Renal cortex interstitium (tissue), 11 donors: ENCODE measurements at regions not wholly inside any gene's neighbourhood (a gene's known extent, or its start where the extent isn't known, plus 50 kb on each side); places are given as distances from the start of the nearest gene placed in this dataset.

Experiments used
- DNase-seq, 11 donors: peaks; one replicate each; pipeline ENCODE4 v3.0.0-alpha.2; 2013; ENCODE audit warnings: low read depth in 9 of 11, low spot score in 4 of 11; ENCODE audit errors: extremely low read depth in 1 of 11

- no peak for DNase-seq
Measured at GRCh38 chr2:215685238-215685990, 249.5 kb upstream of the FN1 start.

DNA sequence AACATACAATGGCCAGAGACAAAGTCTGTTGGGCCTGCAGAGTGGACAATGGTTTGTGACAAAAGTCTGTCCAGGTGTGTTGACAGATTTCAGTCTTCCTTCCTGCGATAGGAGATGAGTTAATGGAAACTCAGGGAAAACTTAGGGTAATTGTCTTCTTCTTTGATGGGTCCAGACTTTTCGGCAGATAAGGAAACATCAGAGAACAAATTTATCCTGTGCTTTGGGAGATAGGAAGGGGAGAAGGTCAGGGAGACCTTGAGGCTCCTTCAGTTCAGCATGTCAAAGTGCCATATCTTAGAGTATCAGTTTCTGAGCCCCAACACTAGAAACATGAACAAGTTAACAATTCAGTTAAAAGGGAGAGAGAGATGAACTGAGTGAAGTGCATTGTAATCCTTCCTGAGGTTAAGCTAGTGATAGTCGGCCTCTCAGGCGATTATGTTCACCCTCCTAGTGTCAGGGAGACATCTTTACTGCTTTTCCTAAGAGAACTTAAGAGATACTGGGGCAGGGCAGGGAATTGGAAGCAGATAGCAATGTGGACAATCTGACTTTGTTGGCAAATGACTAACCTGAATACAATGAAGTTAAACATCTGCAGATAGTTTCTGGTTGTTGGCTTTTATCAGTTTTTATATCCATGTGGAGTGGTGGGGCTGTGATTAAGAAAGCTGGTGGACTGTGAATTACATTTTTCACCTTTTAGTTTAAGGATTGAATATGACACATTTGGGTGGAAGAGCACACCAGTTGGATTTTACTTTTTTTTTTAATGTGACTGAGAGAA is 248.8 kb upstream of the FN1 start:
- no peak for DNase-seq

GRCh38 chr2:215683295-215683694 is 247.4 kb upstream of the FN1 start:
- no peak for DNase-seq

DNA sequence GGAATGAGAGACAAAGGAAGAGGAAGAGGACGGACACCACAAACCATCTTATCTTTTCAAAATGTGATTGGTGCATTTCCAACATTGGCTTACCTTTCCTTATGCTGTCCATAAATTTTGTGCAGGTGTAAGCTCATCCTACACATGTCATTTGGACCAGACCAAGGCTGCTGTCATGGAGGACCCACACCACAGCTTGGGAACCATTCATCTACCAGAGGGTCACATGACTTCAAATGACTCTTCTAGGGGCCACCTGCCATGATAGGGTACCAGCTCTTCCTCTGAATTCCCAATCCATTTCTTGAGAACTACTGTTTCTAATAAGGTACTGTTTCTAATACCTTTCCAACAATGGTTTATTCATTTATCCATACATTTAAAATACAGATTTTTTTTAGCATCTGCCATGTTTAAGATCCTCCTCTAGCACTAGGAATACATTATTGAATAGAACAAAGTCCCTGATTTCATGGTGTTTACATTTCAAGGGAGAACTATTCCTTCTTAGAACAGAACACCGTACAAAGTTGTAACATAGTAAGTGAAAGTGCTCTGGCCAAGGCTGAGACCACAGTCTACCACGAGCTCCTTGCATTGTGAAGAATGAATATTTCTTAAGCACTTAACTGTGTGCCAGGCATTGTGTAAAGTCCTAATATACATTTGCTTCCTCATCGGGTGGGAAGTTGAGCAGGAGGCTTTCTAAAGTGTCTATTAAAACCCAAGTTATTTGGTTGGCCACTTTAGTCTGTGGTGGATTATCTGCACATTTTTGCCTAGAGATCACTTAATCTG is 246.1 kb upstream of the FN1 start:
- DNase-seq = no peak

- no peak for DNase-seq
Measured at GRCh38 chr2:215680605-215681598, 245.0 kb upstream of the FN1 start.

DNA sequence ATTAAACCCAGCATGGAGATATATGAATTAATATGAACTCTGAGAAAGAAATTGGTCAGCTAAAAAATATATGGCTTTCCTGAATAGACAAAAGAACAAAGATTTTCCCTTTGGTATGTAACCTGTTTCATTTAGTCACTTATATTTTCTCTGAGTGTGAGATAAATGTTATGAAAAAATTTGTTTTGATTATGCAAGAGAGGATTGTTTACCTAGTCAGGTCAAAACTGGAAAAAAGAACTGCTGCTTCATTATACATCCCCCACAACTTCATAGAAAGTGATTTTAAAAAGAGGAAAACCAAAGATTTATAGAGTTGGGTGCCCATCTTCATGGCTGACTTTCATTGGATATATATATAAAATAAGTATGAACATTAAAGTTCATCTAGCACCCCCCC is 242.2 kb upstream of the FN1 start:
- DNase-seq = no peak

DNA sequence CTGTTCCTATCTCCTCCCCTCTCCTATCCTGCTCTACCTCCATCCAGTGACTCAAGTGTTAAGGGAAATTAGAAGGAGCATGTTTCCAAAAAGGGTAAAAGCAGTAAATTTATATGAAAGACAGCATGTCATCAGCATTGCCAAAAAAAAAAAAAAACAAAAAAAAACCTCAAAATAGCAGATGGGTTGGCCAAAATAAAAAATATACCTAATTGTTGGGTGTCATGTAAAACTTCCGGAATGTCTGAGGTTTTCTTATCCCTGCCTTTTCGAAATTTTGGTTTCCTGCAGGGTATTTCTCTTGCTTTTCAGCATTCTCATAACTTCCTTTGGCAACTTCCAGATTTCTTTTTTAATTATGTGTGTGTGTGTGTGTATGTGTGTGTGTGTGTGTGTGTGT is 241.6 kb upstream of the FN1 start:
- DNase-seq = no peak

DNA sequence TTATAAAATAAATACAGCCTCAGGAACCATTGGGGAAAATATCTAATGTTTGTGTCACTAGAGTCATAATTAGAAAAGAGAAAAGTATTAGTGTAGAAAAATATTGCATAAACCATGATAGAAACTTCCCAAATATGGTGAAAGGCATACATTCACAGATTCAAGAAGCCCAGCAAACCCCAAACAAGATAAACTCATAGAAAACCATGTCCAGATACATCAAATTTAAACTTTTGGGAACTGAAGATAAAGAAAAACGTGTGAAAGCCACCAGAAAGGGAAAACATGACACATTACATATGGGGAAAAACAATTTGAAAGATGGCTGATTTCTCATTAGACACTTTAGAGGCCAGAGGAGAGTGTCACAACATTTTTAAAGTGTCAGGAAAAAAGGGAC is 236.5 kb upstream of the FN1 start:
- DNase-seq = no peak

DNA sequence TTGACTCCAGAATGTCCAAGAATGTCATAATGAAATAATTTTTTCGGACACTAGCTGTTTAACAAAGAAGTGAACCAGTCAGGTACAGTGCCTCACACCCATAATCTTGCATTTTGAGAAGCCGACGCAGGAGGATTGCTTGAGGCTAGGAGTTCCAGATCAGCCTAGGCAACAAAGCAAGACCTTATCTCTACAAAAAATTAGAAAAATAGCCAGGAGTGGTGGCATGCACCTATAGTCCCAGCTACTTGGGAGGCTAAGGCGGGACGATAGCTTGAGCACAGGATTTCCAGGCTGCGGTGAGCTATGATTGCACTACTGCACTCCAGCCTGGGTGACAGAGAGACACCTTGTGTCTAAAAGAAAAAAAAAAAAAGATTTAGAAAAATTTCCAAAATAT is 235.8 kb upstream of the FN1 start:
- no peak for DNase-seq

- DNase-seq = no peak
Measured at GRCh38 chr2:215671244-215671643, 235.4 kb upstream of the FN1 start.

GRCh38 chr2:215670396-215670795 is 234.5 kb upstream of the FN1 start:
- DNase-seq = no peak

DNA sequence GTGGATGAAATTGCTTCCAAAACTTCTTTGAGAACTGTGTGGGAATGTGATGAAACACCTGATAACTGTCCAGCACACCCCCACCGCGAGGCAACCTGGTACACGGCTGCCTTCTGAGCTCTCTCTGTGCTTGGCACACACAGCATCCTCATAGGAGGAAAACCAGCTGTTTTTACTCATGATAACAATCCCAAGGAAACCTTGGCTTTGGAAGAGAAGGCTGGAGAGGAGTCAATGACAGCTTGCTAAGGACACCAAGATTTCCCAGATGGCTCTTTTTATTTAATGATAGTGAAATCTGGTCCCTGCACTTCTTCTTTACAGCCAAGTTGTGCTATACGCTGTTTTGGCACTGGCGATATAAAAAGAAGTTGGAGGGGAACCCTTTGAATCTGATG is 232.5 kb upstream of the FN1 start:
- DNase-seq = no peak

- no peak for DNase-seq
Measured at GRCh38 chr2:215667585-215668377, 231.9 kb upstream of the FN1 start.

DNA sequence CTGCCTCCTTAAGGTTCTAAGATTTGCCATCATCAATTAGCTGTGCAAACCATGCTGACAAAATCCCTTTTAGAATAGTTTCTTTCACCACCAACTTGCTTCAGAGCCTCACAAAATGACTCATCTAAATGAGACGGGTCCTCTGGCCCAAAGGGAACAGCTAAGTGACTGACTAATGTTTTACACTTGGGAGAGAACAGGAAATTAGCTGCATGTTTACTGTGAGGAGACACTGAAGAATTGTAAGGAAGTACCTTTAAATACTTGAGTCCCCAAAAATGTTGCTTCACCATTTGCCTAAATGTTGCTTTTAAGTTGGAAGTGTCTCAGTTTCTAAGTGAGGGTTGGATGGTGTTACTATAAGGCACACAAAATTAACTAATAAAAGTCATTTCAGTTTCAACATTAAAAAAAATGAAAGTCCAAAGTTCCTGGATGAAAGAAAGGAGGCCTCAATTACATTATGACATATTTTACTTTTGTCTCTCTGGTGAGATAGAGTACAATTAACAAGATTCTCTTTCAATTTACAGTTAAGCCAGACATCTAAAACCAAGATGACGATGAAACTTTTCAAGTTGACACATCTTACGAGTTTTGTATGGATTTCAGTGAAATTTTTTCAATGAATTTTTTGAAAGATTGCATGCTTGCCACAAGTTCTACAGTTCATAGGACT is 229.1 kb upstream of the FN1 start:
- DNase-seq = no peak

GRCh38 chr2:215662715-215663114 is 226.8 kb upstream of the FN1 start:
- no peak for DNase-seq

DNA sequence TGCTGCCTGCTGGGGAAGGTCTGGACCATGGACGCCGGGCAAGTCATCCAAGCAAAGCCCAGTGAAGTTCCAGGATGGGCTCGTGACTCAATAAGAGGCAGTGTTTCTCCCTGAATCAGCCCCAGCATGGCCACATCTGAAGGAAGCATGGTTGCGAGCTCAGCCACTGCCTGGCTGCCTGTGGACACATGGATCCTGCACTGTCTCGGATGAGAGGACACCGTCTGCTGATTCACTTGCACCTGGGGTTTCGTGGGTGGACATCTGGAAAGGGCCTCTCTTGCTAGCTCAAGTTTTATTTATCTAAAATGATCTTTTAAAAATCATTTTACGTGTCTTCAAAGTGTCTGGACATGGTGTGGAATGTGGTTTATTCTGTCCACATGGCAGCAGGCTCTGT is 224.8 kb upstream of the FN1 start:
- DNase-seq = no peak

DNA sequence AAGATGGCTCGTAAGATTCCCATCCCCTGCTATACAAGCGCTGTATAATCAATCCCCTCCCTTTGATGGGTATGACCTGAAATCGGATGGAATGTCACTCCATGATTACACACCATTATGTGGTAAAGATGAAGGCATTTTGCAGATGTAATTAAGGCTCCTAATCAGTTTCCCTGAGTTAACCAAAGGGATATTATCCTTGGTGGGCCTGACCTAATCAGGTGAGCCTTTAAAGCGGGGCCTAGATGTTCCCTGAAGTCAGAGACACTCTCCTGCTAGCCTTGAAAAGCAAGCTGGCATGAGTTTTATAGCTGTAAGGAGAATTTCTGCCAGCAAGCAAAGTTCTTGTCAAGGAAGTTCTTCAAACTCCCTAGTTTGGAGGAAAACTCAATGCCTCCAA is 223.8 kb upstream of the FN1 start:
- no peak for DNase-seq
